SK-N-MC (cell line): ENCODE measurements at regions not wholly inside any gene's neighbourhood (a gene's known extent, or its start where the extent isn't known, plus 50 kb on each side); places are given as distances from the start of the nearest gene placed in this dataset.

Experiments
- FOXP2 ChIP-seq: optimal IDR thresholded peaks from 2 replicates; pipeline ENCODE3; 2011; ENCODE audit warnings: mild to moderate bottlenecking, moderate library complexity; ENCODE audit not compliant: insufficient read depth; ENCODE audit errors: extremely low read length, control extremely low read depth
- POLR2AphosphoS5 ChIP-seq: IDR thresholded peaks from 2 replicates; pipeline ENCODE4 v1.6.1; 2012; ENCODE audit warnings: mild to moderate bottlenecking, low read depth, low read length, borderline replicate concordance

DNA sequence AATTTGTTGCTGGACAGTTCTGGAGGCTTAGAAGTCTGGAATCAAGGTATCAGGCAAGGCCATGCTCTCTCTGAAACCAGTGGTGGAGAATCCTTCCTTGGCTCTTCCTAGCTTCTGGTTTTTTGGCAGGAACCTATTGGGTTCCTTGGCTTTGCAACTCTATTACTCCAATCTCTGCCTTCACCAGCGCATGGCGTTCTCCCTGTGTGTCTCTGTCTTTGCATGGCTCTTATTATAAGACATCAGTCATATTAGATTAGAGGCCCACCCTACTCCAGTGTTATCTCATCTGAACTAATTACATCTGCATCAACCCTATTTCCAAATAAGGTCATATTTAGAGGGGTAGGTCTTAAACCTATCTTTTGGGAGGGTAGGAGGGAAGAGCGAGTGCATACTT, 358.1 kb upstream of the RARB start:
- TF ChIP-seq POLR2AphosphoS5 (no peak), FOXP2 (no peak)
